Right atrium auricular region (tissue), 2 donors: ENCODE measurements at regions not wholly inside any gene's neighbourhood (a gene's known extent, or its start where the extent isn't known, plus 50 kb on each side); places are given as distances from the start of the nearest gene placed in this dataset.

Experiments used
- DNase-seq: peaks from one replicate; pipeline ENCODE4 v3.0.0-alpha.2; 2019; ENCODE audit warnings: low spot score
- H3K27ac ChIP-seq, 2 donors: fragments of 200-600 bp; sonication (generic); 1 replicate in 1 of 2; 2 replicates in 1 of 2; pipeline ENCODE4 v1.5.1; 2016 to 2019
- H3K27me3 ChIP-seq, 2 donors: fragments of 200-600 bp; sonication (generic); one replicate each; pipeline versions ENCODE4 v1.5.1 to v1.6.0; 2017 to 2019
- H3K36me3 ChIP-seq: fragments of 200-600 bp; sonication (generic); one replicate; pipeline ENCODE4 v1.5.1; 2016
- H3K4me1 ChIP-seq, 2 donors: fragments of 200-600 bp; sonication (generic); one replicate each; pipeline versions ENCODE4 v1.5.1 to v1.6.0; 2017 to 2019
- H3K4me3 ChIP-seq, 2 donors: fragments of 200-600 bp; sonication (generic); 1 replicate in 1 of 2; 2 replicates in 1 of 2; pipeline ENCODE4 v1.5.1; 2017 to 2019; ENCODE audit warnings: mild to moderate bottlenecking in 1 of 2, moderate library complexity in 1 of 2
- H3K9me3 ChIP-seq, 2 donors: fragments of 200-600 bp; sonication (generic); one replicate each; pipeline ENCODE4 v1.5.1; 2019
- TF ChIP-seq, protein P1 (sequence below), 2 donors: fragments of 200-600 bp; sonication (generic); IDR thresholded peaks; one replicate each; pipeline ENCODE4 v1.5.1; 2019; ENCODE audit warnings: antibody characterized with exemption in 2 of 2

DNA sequence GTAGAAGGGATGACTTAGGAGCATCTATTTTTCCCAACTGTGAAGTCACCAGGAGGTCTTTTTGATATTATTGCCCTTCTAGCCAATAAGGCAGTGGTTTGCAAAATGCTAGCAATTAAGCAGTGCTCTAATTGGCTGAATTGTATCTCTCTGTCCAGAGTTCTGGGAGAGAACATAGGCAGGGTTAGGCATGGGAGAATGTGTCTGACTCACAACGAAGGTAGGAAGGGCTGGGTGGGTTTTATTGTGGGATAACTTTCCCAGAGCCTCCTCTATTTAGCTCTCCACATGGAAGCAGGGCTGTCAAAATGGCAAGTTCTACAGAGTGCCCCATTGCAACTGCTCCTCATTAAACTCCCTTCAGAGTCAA is 415.9 kb upstream of the CADM1 start:
- Histone ChIP-seq H3K27me3 (no peaks in the 10 kb centered on the region), H3K4me1 (no peaks in the 10 kb centered on the region), H3K36me3 (no peaks in the 10 kb centered on the region), H3K4me3 (no peak overlapping the region), H3K9me3 (no peaks in the 10 kb centered on the region), H3K27ac (no peak overlapping the region)
- TF ChIP-seq, protein P1, sequence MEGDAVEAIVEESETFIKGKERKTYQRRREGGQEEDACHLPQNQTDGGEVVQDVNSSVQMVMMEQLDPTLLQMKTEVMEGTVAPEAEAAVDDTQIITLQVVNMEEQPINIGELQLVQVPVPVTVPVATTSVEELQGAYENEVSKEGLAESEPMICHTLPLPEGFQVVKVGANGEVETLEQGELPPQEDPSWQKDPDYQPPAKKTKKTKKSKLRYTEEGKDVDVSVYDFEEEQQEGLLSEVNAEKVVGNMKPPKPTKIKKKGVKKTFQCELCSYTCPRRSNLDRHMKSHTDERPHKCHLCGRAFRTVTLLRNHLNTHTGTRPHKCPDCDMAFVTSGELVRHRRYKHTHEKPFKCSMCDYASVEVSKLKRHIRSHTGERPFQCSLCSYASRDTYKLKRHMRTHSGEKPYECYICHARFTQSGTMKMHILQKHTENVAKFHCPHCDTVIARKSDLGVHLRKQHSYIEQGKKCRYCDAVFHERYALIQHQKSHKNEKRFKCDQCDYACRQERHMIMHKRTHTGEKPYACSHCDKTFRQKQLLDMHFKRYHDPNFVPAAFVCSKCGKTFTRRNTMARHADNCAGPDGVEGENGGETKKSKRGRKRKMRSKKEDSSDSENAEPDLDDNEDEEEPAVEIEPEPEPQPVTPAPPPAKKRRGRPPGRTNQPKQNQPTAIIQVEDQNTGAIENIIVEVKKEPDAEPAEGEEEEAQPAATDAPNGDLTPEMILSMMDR (IDR thresholded peaks at IDR 0.05) = no peak
- no peak for DNase-seq

DNA sequence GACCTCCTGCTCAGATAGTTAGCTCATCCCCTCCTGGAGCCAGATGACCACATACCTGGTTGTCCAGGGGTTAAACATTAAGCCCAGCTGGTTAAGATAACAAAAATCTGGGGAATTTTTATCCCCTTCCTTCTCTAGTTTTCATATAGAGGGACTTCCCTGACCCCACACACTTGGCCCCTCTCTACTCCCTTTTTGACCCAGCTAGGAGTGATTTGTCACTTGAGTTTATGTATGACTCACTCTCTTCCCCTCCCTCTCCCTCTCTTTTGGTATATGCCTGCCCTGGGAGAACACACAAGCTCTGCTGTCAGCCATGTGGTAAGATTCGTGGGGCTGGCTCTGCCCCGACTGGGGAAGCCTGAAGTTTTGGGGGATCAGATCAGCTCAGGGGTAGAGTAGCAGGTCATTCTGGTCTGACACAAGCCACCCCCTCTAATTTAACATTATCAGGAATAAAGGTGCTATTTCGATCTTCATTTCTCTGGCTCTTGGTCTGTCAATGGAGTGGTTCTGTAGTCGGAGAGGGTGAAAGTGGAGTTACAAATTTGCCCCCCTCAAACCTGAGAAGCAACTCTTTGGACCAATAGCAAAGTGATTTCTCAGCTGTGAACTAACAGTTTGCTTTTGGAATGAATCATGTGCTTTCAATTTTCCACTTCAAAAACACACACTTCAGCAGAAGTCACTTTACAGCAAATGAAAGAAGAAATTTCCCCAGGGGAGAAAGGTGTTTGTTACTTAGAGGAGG is 415.3 kb upstream of the CADM1 start:
- Histone ChIP-seq H3K4me1 (no peaks in the 10 kb centered on the region), H3K9me3 (no peaks in the 10 kb centered on the region), H3K4me3 (no peak overlapping the region), H3K36me3 (no peaks in the 10 kb centered on the region), H3K27me3 (no peaks in the 10 kb centered on the region), H3K27ac (no peak overlapping the region)
- DNase-seq = no peak
- TF ChIP-seq, protein P1 (IDR thresholded peaks at IDR 0.05) = no peak

DNA sequence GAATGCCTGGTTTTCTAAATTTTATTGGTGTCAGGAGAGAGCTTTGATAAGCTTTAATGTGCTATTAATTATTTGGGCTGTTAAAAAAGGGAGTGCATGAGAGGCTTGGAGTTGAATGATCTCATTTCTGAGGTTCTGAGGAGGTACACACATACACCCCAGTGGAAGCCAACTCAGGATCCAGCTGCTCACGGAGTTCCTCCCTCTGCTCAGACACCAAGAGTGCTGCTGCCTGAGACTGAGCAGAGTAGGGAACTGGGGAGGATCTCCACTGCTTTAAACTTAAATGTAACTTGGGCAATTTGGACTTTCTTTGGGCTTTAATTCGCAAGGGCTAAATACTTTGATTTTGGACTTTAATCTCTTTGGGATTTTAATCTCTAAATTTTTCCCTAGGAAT is 414.4 kb upstream of the CADM1 start:
- no peaks in the 10 kb centered on the region for H3K4me1 ChIP-seq
- no peak overlapping the region for H3K27ac ChIP-seq
- H3K4me3 ChIP-seq = no peak overlapping the region
- no peaks in the 10 kb centered on the region for H3K27me3 ChIP-seq
- H3K9me3 ChIP-seq = no peaks in the 10 kb centered on the region
- no peaks in the 10 kb centered on the region for H3K36me3 ChIP-seq
- TF ChIP-seq, protein P1 (IDR thresholded peaks at IDR 0.05) = no peak
- DNase-seq = no peak

DNA sequence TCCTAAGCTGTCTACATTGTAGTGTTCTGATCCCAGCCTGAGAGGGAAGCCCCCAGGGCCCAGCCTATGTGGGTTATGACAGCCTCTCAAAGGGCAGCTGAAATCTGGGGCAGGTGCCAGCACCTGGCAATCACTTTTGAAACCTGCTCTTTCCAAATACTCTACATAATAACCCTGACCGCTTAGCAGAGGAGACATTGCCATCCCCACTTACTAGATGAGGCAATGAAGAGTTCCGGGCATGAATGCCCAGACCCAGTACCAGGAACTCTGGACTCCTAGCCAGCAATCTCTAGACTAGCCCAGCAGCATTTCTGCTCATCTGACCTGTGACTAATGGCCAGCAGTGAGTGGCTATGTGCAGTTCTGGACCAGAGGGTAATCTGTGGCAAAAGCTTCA is 412.4 kb upstream of the CADM1 start:
- Histone ChIP-seq H3K4me1 (no peaks in the 10 kb centered on the region), H3K36me3 (no peaks in the 10 kb centered on the region)

DNA sequence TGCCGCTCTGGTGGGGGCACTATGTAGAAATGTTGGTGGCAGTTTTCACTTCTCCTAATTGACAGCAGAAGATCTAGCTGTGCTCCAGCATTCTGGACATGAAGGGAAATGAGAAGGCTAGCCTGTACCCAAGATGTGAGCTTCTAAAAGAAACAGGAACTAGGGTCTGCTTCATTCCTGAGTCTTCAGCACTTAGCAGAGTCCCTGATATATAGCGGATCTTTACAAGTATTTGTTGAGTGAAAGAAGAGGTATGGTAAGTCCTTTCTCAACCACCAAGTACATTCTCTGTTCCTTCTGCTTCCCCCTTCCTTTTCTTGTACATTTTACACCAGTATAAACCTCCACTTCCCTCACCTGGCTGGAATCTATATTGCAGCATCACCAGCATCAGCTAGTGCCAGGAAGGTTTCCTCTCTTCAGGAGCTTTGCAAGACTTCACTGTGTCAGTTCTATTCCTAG is 408.3 kb upstream of the CADM1 start:
- Histone ChIP-seq H3K36me3 (no peaks in the 10 kb centered on the region), H3K9me3 (no peaks in the 10 kb centered on the region), H3K4me3 (no peak overlapping the region), H3K27ac (no peak overlapping the region), H3K4me1 (no peaks in the 10 kb centered on the region), H3K27me3 (no peaks in the 10 kb centered on the region)
- DNase-seq = no peak
- TF ChIP-seq, protein P1 (IDR thresholded peaks at IDR 0.05) = no peak

More for the DNA sequence above, 412.4 kb upstream of the CADM1 start:
- DNase-seq = no peak
- Histone ChIP-seq H3K27me3 (no peaks in the 10 kb centered on the region), H3K9me3 (no peaks in the 10 kb centered on the region), H3K27ac (no peak overlapping the region), H3K4me3 (no peak overlapping the region)
- TF ChIP-seq, protein P1 (IDR thresholded peaks at IDR 0.05) = no peak
